ENCODE measurements at regions not wholly inside any gene's neighbourhood (a gene's known extent, or its start where the extent isn't known, plus 50 kb on each side); places are given as distances from the start of the nearest gene placed in this dataset.
"Not testable (repeated sequence)": the region's sequence is repeated elsewhere in the genome, so short reads cannot be mapped to it uniquely, and the experiment has no call there.

- Histone ChIP-seq H4K20me1 (ENCODE audit: insufficient read depth, low read length, poor library complexity, severe bottlenecking) (no peaks in the 10 kb centered on the region), H3K27me3 (ENCODE audit: insufficient read depth, low read length, poor library complexity, severe bottlenecking) (no peaks in the 10 kb centered on the region), H3K9me2 (replicated peaks; ENCODE audit: low read depth, low read length) (no peaks in the 10 kb centered on the region), H3K9me3 (ENCODE audit: insufficient read depth, low read depth, low read length) (no peaks in the 10 kb centered on the region), H3F3A (ENCODE audit: low read depth) (no peaks in the 10 kb centered on the region), H3K4me1 (ENCODE audit: insufficient read depth, low read length, poor library complexity, severe bottlenecking) (no peaks in the 10 kb centered on the region), H3K4me3 (ENCODE audit: low read length, poor library complexity, severe bottlenecking) (no peak overlapping the region), H3K79me2 (ENCODE audit: insufficient read depth, low read length) (no peaks in the 10 kb centered on the region), H3K36me3 (ENCODE audit: insufficient read depth, low read length) (no peaks in the 10 kb centered on the region), H3K4me2 (ENCODE audit: low read depth, low read length, poor library complexity, severe bottlenecking) (no peak overlapping the region), H3K9ac (ENCODE audit: low read depth, low read length, poor library complexity, severe bottlenecking) (no peak overlapping the region), H2AFZ (ENCODE audit: low read length) (no peak overlapping the region)
- TF ChIP-seq CTCF (conservative IDR thresholded peaks at IDR 0.05; ENCODE audit: low read length) (no peak), EZH2phosphoT487 (IDR thresholded peaks at IDR 0.05; ENCODE audit: borderline replicate concordance) (no peak)
These were observed 231.8 kb upstream of the DAB2 start for GRCh38 chr5:39656600-39656999.

- no peaks in the 10 kb centered on the region for H3K9me2 ChIP-seq (replicated peaks; ENCODE audit: low read depth, low read length)
- H3K9me3 ChIP-seq (ENCODE audit: insufficient read depth, low read depth, low read length): no peaks in the 10 kb centered on the region
- H3K4me1 ChIP-seq (ENCODE audit: insufficient read depth, low read length, poor library complexity, severe bottlenecking): no peaks in the 10 kb centered on the region
- H3F3A ChIP-seq (ENCODE audit: low read depth): no peaks in the 10 kb centered on the region
- no peaks in the 10 kb centered on the region for H3K79me2 ChIP-seq (ENCODE audit: insufficient read depth, low read length)
- no peaks in the 10 kb centered on the region for H3K27me3 ChIP-seq (ENCODE audit: insufficient read depth, low read length, poor library complexity, severe bottlenecking)
- no peak for TF ChIP-seq CTCF (conservative IDR thresholded peaks at IDR 0.05; ENCODE audit: low read length)
- no peak overlapping the region for H3K4me2 ChIP-seq (ENCODE audit: low read depth, low read length, poor library complexity, severe bottlenecking)
- no peak overlapping the region for H2AFZ ChIP-seq (ENCODE audit: low read length)
- H3K4me3 ChIP-seq (ENCODE audit: low read length, poor library complexity, severe bottlenecking): no peak overlapping the region
- no peaks in the 10 kb centered on the region for H3K36me3 ChIP-seq (ENCODE audit: insufficient read depth, low read length)
- H4K20me1 ChIP-seq (ENCODE audit: insufficient read depth, low read length, poor library complexity, severe bottlenecking): no peaks in the 10 kb centered on the region
- H3K9ac ChIP-seq (ENCODE audit: low read depth, low read length, poor library complexity, severe bottlenecking): no peak overlapping the region
These were observed 229.9 kb upstream of the DAB2 start for GRCh38 chr5:39654715-39655114.

GRCh38 chr5:39652481-39652880, 227.7 kb upstream of the DAB2 start:
- not testable (repeated sequence) for H3K9me3 ChIP-seq (ENCODE audit: insufficient read depth, low read depth, low read length); H3K9ac ChIP-seq (ENCODE audit: low read depth, low read length, poor library complexity, severe bottlenecking); H2AFZ ChIP-seq (ENCODE audit: low read length); H3K4me3 ChIP-seq (ENCODE audit: low read length, poor library complexity, severe bottlenecking); H3K4me2 ChIP-seq (ENCODE audit: low read depth, low read length, poor library complexity, severe bottlenecking); H3K79me2 ChIP-seq (ENCODE audit: insufficient read depth, low read length); H4K20me1 ChIP-seq (ENCODE audit: insufficient read depth, low read length, poor library complexity, severe bottlenecking); H3K36me3 ChIP-seq (ENCODE audit: insufficient read depth, low read length); H3K4me1 ChIP-seq (ENCODE audit: insufficient read depth, low read length, poor library complexity, severe bottlenecking); H3K9me2 ChIP-seq (replicated peaks; ENCODE audit: low read depth, low read length); H3F3A ChIP-seq (ENCODE audit: low read depth); H3K27me3 ChIP-seq (ENCODE audit: insufficient read depth, low read length, poor library complexity, severe bottlenecking)

GRCh38 chr5:39652036-39652435, 227.3 kb upstream of the DAB2 start:
- Histone ChIP-seq H4K20me1 (ENCODE audit: insufficient read depth, low read length, poor library complexity, severe bottlenecking) (no peaks in the 10 kb centered on the region), H3K9me2 (replicated peaks; ENCODE audit: low read depth, low read length) (no peaks in the 10 kb centered on the region), H3K9me3 (ENCODE audit: insufficient read depth, low read depth, low read length) (no peaks in the 10 kb centered on the region), H3K4me2 (ENCODE audit: low read depth, low read length, poor library complexity, severe bottlenecking) (no peak overlapping the region), H3K27me3 (ENCODE audit: insufficient read depth, low read length, poor library complexity, severe bottlenecking) (no peaks in the 10 kb centered on the region), H3K4me3 (ENCODE audit: low read length, poor library complexity, severe bottlenecking) (no peak overlapping the region), H2AFZ (ENCODE audit: low read length) (no peak overlapping the region), H3K9ac (ENCODE audit: low read depth, low read length, poor library complexity, severe bottlenecking) (no peak overlapping the region), H3K36me3 (ENCODE audit: insufficient read depth, low read length) (no peaks in the 10 kb centered on the region), H3F3A (ENCODE audit: low read depth) (no peaks in the 10 kb centered on the region), H3K4me1 (ENCODE audit: insufficient read depth, low read length, poor library complexity, severe bottlenecking) (no peaks in the 10 kb centered on the region), H3K79me2 (ENCODE audit: insufficient read depth, low read length) (no peaks in the 10 kb centered on the region)
- TF ChIP-seq EZH2phosphoT487 (IDR thresholded peaks at IDR 0.05; ENCODE audit: borderline replicate concordance) (no peak), CTCF (conservative IDR thresholded peaks at IDR 0.05; ENCODE audit: low read length) (no peak)

All from Loucy (cell line).